GM12801 (cell line): ENCODE measurements at regions not wholly inside any gene's neighbourhood (a gene's known extent, or its start where the extent isn't known, plus 50 kb on each side); places are given as distances from the start of the nearest gene placed in this dataset.

Experiments
- TF ChIP-seq, protein P1 (sequence below): IDR thresholded peaks from one replicate; pipeline ENCODE4 v1.5.1; 2011; ENCODE audit warnings: control low read depth; ENCODE audit not compliant: insufficient read length; ENCODE audit errors: extremely low read depth

DNA sequence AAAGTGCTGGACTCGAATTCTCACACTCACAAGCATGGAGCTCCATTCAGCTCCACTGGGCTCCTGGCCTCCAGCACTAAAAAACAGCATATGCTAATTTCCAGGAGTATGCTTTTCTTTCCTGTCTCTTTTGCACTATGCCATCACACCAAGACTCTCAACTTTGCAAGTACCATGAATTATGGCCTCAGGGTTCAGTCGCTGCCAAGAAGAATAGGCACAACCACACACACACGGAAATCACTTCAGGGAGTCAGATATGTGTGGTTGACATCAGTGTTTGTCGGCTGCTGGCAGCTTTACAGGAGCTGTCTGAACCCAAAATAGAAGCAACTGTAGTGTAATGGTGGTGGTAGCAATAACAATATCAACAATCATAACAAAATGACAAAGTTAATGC lies 305.0 kb upstream of the SLCO3A1 start:
- TF ChIP-seq, protein P1, sequence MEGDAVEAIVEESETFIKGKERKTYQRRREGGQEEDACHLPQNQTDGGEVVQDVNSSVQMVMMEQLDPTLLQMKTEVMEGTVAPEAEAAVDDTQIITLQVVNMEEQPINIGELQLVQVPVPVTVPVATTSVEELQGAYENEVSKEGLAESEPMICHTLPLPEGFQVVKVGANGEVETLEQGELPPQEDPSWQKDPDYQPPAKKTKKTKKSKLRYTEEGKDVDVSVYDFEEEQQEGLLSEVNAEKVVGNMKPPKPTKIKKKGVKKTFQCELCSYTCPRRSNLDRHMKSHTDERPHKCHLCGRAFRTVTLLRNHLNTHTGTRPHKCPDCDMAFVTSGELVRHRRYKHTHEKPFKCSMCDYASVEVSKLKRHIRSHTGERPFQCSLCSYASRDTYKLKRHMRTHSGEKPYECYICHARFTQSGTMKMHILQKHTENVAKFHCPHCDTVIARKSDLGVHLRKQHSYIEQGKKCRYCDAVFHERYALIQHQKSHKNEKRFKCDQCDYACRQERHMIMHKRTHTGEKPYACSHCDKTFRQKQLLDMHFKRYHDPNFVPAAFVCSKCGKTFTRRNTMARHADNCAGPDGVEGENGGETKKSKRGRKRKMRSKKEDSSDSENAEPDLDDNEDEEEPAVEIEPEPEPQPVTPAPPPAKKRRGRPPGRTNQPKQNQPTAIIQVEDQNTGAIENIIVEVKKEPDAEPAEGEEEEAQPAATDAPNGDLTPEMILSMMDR, result no peak

DNA sequence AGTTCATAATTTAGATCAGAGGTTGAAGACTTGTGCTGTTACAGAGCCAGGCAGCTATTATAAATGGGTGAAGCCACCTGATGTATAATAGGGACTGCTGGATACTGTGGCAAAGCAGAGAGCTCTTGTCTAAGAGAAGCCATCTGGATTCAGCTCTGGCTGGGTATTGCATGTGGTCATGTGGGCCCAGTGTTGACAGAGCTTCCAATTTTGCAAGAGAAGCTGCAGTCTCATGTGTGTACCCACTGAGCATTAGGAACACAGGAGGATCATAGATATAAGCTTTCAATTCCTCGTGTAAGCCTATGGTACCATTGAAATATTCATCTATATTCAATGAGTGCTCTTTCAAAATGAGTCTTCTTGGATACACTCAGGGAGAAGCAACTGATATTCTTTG lies 303.9 kb upstream of the SLCO3A1 start:
- TF ChIP-seq, protein P1, result no peak

DNA sequence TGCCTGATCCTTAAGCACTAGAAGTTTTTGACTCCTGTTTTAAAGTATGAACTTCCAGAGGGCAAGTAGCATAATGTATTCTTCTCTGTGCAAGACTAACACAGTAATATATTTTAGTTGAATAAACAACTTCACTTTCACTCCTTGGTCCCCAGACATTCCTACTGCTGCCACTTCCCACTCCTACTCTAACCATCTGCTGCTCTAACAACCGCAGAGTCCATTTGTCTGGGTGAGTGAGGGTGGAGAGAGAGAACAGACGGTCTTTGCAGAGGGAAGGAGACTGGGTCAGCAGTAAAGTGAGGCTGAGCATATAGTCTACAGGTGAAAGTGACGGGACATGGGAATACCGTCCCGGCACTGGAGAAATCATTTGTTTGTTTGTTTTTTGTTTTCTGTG lies 301.0 kb upstream of the SLCO3A1 start:
- TF ChIP-seq, protein P1, result no peak

DNA sequence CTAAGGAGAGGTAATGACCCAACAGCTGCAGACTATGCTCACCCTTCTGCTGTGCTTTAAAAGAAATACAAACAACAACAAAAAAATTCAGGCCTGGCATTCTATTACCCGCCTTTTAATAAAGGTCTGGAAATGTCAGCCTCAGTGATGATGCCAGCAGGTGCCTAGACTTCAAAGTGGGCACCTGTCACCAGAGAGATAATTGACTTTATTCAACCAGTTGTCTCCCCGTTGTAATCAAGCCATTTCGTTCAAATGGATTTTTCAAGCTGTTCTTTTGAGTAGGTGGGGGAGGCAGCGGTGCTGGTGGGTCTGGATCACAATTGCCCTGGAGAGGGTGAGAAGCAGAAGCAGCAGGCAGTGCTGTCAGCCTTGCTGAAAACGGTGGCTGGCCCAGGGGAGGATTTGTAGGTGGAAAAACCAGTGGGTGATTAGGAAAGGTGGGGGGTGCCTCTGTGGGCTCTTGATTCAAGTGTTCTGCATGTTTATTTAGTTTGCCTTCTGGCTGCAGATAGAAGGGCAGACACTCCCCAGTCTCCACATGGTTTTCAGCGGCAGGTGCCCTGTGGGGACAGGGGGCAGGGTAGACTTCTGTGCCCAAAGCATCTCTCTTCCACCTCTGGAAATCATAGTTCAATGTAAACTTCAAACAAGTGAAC lies 300.2 kb upstream of the SLCO3A1 start:
- TF ChIP-seq, protein P1, result no peak

DNA sequence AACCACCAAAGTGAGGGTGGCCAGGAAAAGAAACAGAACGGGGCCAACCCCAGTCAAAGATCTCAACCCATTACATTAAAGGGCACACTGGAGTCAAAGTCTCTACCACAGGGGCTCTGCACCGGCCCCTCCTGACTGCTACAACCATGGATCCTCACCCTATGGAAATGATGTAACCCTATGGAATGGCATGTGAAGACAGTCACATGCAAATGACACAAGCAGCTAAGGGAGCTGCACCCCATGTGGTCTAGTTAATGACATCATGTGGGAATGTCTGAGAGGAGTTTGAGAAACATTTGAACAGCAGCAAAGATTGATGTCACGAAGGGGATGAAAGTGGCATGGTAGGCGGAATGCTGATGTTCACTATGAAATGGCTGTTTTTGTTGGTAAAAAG lies 298.2 kb upstream of the SLCO3A1 start:
- TF ChIP-seq, protein P1, result no peak

DNA sequence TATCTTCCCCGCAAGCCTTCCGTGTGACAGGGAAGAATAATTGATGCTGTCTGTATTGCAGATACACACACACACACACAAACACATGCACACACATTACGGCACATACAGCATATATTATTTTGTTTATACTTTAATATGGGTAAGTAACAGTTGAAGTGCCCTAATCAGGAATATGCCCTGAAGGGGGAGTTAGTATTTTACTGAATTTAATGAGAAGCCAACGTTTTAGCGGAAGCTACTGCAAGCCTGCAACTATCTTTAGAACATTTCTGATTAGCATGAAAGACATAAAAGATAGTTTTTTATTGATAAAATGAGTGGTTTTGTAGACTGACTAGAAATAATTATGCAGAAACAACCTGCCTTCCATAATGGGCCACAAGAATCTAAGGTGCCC lies 296.6 kb upstream of the SLCO3A1 start:
- TF ChIP-seq, protein P1, result no peak

DNA sequence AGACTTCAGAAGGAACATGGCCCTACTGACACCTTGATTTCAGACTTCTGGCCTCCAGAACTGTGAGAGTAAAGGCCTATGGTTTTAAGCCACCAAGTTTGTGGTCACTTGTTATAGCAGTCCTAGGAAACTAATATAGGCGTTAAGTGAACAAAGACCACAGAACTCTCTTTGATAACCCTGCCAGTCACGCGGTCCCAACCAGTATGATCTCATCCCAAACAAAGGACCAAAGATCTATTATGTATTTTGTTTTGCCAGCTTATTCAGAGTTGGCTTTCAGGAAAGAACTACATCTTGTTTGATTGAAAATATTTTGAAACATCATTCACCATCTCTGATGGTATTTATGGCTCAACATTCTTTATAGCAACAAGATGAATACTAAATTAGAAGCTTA lies 294.4 kb upstream of the SLCO3A1 start:
- TF ChIP-seq, protein P1, result no peak
